Hindlimb muscle (tissue), 1 donor: ENCODE measurements at regions not wholly inside any gene's neighbourhood (a gene's known extent, or its start where the extent isn't known, plus 50 kb on each side); places are given as distances from the start of the nearest gene placed in this dataset.
"Not testable (repeated sequence)": the region's sequence is repeated elsewhere in the genome, so short reads cannot be mapped to it uniquely, and the experiment has no call there.

ENCODE experiments used
- DNase-seq: peaks from one replicate; pipeline ENCODE4 v3.0.0-alpha.2; 2013

DNA sequence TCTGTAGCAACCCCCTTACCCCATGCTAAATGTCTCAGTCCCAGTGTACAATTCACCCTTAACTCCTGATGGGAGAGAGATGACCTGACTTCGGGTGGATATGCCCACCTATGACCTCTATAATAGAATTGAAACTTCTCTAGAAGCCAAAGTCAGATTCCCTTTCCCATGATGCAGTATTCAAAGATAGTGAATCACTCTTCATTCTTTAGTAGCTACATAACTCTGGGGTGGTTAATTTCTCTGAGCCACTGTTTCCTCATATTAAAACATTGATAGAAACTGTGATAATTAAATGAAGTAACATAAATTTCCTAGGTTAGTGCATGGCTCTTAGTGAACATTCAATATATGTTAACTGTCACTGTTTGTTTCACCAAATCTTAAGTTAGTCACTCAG is 500.4 kb downstream of the COL12A1 start:
- DNase-seq: no peak

DNA sequence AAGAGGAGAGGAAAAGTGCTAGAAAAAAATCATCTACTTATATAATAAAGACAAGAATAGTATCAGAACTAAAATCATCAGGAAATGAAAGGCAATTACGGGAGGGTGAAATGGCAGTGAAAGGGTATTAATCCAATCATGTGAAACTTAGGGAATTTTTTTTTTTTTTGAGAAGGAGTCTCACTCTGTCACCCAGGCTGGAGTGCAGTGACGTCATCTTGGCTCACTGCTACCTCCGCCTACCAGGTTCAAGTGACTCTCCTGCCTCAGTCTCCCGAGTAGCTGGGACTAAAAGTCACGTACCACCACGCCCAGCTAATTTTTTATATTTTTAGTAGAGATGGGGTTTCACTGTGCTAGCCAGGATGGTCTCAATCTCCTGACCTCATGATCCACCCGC is 501.3 kb downstream of the COL12A1 start:
- not testable (repeated sequence) for DNase-seq

DNA sequence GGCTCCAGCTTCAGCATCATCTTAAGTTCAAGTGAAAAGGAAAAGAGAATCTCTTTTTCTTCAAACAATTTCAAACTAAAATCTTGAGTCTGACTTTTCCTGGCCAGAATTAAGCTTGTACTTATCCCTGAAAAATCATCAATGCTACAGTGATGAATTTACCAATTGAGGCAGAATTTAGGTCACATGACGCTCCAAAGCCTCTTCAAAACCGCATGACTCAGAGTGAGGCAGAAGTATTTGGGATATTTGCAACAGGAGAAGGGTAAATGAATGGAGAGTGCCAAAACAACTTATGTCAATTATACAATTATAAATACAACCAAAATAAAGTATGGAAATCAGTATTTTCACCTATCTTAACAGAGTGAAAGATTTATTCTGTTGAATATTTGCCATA is 515.5 kb downstream of the COL12A1 start:
- peak; percentile 14 for DNase-seq

DNA sequence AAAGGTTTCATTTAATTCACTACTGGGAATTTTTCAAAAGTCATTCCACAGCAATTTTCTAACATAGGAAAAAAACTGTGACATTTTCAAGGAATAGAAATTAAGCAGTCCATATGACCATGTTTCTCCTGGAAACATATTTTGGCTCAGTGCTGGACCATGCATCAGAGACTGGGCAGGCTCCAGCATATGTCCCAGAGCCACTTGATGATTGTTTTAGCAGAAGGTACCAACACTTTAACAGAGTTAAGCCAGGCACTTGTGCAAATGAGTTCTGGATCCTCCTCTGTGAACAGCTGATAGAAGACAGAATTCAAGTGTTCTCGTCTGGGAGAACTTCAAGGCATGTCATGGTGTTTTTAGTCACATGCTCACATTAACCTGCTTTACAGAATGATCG is 516.3 kb downstream of the COL12A1 start:
- peak; percentile 77 for DNase-seq

DNA sequence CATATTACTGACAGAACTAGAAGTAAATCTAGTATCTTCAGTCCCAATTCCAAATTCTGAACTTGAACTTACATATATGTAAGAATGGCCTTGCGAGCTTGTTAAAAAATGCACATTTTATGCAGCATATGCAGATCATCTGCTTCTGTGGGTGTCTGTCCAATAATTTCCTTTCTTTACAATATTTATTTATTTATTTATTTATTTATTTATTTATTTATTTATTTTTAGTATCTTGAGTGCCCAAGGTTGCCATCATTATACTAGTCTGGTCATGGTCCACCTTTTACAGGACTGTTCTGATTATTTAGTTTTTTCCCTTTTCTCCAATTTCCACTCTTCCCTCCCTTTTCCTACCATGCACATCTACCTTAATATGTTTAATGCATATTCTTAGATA is 528.4 kb downstream of the COL12A1 start:
- no peak for DNase-seq

DNA sequence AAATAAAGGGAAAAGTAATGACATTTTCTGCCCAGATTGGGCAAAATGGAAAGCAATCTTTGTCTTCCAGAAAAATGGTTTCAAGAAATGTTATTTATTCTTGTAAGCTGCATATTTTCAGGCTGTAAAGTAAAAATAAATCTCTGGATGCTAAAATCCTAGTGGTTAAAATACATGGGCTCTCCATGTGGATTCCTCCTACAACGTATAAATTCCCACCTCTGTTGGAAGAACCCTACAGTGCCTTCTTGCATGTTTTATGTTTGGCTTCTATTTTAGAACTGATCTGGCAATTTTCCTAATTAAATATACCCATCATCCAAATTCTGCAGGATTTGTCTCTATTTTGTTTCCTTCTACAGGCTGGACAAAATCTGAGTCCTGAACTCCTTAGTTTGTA is 528.9 kb downstream of the COL12A1 start:
- DNase-seq: no peak

DNA sequence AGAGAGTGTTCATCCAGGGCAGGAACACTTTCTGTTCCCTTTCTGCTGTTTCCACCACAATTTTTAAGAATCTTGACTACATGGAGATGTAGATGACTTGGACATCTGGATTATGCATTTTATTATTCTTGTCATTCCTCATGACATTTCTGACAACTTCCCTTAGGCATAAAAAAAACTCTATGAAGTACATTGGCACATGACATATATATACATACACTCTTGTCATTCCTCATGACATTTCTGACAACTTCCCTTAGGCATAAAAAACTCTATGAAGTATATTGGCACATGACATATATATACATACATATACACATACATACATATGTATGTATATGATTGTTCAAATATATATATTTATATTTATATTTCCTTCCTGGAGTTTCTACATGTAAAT is 531.5 kb downstream of the COL12A1 start:
- no peak for DNase-seq

DNA sequence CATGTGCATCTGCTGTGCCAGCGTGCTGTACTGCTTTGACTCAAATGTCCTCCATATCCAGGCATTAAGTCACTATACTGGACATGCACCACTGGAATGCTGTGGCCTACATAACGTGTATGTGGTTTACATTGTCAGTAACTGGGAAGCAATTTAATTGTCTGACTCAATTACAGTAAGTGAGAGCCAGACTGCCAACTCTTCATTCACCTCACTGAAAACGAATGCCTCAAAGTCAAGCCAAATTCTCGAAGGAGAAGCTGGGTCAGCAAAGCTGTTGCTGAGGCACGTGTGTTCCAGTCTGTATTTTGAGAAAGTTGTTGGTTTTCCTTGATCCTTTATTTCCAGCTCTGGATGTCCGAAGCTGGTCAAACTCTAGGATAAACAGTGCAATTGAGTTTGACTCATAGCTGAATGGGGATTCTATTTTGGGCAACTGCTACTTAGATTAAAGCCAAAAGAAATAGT is 534.3 kb downstream of the COL12A1 start:
- no peak for DNase-seq

DNA sequence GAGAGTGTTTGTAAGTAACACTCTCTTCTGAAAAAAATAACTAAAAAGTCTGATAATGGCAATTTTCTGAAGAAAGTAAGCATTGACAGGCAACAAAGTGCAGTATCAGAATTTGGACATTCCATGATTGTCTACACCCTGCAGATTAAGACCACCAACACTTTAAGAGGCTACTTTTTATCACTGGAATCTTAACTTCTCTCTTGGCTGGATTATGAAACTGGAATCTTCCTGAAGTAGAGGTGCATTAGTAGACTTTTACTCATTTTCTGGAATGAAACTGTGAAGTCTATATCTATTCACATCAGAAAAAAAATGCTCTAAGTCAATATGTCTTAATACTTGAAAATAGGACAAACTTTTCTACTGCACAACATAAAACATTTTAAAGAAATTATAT is 547.5 kb downstream of the COL12A1 start:
- DNase-seq: no peak

DNA sequence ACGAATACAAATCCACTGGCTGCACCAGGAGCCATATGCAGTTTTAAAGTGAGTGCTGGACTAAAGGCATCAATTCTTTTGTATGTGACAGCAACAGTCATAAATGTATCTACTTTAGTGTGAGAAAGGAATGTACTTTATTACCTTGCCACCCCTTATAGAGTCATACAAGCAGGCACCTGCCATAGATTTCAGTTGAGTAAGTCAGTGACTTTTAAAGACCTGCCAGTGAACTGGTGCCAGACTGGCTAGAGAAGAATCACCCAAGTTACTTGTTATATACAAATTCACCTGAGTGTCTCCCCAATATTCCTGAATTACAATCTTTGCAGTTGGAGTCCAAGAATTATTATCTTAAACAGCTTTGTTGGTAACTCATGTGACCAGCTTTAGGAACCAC is 547.9 kb downstream of the COL12A1 start:
- DNase-seq: no peak

DNA sequence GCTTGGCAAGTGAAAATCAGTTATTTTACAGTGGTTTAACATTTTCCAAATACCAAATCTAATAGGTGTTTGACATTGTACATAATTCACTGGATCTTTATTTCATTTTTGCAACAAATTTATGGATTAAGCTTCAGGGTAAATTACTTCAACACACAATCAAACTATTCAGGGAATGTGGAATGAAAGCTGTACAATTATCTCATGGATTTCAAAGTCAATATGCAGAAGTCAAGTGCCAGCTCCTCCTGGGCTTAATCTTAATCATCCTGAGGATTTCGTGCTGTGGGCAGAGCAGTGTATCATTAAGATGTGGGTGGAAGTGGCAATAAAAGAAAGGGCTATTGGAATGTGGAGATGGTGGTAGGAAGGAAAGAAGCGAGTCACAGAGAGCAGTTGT is 548.8 kb downstream of the COL12A1 start:
- DNase-seq: no peak

DNA sequence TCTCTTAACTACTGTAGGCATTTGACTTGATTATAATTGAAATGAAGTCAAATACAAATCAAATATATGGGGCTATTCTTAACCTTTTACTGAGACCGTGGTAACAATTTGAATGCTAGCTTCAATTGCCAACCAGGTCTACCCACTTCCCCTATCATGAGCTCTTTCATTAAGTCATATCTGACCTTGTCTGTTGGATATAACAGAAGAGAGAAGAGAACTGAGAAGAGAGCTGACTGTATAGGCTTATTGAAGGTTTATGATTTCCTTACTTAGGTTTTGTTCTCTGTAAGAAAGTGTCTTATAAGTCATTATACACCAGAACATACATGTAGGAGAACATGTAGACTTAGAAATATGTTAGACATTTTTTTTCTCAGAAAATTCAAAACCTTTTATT is 549.4 kb downstream of the COL12A1 start:
- DNase-seq: no peak

DNA sequence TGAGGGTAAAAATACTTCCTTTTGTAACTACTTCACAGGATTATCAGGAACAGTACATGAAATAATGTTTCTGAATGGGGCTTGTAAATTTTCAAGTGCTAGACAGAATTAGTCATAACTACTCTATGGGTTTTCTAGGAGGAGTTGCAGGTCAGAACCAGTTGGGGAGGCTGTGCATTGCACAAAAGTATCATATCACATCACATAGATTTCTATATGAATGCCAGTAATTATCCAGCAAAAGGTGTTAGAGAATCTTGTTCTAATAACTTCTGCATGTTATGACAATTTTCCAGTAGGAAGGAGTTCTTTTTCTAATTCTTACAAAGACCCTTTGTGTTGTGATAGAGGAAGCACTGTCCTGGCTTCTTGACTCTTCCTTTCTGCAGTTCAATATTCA is 551.6 kb downstream of the COL12A1 start:
- DNase-seq: no peak

DNA sequence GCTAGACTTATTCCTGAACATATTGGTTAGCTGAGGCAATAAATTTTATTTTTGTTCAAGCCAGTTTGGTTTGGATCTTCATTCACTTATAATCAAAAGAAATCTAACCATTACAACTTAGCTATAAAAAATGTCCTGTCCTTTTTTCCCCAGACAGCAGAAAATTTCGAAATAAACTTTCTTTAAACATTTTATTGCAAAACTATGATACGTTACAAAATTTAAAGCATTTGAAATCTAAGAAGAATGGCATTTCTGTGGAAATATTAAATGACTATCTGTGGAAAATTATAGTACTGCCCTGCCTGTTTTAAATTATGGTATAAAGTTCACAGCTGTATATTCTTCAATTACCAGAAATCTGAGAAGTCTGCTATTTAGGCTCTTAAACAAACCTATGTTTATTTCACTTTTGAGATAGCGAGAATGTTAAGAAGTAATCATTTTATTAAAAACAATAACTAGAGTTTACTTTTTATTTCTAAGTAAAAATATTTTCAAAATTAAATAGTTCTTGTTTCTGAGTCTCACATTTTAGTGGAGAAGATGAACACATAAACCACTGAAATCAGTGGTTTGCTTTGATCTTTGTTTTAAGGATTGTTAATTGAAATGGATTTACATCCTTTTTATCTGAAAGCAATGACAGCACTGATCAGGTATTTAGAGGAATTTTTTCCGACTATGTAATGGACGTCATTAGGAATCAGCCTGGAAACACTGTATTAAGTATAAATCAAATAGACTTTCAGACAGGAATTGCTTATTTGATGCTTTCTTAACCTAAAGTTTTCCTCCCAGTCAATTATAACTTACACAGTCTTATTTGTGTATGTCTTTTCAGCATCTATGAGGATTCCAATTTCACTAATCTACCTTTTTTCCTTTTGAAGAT is 553.7 kb downstream of the COL12A1 start:
- DNase-seq: no peak

DNA sequence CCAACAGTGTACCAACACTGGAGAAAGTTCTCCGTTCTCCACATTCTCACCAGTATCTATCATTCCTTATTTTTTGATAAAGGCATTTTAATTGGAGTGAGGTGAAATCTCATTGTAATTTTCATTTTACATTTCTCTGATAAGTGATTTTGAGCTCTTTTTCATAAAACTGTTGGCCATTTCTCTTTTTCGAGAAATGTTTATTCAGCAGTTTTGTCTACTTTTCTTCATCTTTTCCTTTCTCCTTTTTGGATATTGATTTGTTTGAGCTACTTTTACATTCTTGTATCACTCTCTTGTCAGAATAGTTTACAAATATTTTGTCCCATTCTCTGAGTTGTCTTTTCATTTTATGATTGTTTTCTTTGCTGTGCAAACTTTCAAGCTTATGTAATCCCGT is 555.2 kb downstream of the COL12A1 start:
- DNase-seq: no peak

DNA sequence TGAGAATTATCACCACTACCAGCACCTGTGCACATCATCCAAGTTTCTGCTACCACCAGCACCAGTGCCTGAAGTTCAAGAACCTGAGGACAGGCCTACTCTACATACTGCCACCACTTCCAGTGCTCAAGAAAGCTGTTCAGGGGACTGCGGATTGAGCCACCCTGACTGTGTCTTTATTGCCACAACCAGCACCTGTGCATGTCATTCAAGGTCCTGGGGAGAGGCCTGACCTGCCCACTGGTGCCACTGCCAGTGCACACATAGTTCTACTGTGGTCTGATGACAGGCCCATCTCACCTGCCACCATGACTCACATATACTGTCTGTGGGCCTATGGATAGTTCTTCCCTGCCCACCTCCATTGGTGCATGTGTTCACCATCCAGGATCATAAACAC is 559.4 kb downstream of the COL12A1 start:
- DNase-seq: no peak

DNA sequence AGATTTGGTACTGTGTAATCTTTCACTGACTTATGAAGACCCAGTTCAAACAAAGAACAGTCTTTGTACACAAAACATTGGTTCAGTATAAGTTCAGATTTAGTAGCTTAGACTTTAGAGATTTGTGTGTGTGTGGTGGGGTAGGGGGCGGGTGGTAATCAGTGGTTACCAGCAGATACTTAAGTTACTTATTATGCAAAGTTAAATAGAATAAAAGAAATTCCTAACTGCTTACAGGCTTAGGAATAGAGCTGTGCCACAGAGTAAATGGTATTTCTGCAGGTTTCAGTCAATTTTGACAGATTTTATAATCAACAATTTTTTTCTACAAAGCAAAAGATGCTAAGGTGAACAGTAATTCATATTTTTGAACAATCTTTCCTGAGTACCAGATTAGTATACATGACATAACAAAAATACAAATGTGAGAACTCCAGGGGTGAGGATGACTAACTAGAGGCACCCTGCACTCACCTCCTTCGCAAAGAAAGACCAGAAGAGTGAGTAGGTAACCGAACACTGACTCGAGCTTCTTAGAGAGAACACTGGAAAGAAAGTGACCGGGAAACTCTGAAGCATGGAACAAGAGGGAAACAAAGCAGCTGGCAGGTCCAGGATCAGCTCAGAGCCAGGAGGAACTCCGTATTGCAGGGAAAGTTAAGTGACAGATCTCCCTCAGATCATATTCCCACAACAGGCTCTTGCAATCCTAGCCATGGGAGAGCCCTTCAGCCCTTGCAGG is 560.6 kb downstream of the COL12A1 start:
- DNase-seq: no peak

DNA sequence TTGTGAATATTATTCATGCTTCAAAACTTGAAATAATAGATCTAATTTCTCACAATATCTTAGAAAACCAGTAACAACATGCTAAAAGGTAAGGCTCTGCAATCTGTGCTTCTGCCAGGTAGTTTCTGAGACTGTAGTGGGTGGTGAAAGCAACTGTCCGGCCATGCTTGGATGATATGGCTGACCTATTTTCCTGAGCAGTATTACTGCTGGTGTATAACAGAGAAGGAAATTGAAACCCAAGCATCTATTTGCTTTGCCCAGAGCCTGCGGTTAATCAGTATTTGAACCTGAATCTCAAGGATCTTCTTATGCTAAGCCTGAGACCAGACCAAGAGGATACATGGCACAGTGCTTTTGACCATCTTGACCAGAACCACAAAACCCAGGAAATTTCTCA is 563.8 kb downstream of the COL12A1 start:
- DNase-seq: no peak

DNA sequence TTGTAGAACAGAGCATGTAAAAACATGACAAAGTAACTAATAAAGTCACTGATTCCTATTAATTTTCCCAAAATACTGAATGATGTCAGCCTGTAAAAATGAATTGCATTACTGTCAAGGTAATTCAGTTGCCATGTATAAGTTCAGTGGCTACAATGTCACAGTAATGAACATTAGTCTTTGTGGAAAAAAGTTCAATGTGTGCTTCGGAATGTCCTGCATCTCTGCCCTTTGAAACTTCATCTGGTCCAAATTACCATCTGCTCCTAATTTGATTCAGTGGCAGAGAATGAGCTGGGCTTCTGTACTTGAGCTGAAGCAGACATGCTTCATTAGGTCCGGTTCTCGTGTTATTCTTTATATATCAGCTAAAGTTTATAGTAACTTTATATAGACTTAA is 567.4 kb downstream of the COL12A1 start:
- no peak for DNase-seq

DNA sequence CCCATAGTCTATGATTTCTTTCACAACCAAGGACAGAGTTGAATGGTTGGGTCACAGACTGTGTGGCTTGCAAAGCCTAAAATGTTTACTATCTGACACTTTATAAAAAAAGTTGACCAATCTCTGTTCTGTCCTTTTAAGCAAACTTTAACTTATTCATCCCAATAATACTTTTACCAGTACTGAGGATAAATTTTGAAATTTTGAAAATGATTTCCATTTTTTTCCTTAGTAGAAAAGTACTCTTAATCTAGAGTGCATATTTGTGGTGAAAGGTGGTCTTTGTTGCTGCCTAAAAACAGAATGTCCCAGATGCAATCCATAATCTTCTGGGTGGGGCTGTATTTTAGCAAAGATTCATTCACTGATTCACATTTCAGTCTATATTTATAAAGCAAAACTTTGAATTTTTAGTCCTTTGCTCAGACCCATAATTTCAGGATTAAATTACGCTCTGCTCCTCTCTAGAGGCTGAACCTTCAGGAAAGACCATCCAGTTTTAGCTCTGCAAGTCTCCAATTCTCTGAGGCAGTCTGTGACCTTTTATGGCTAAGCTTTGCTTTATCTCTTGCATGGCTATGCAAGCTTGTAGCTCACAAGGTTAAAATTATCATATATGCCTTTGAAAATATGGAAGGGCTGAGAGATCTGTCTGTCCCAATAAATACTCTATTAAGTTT is 573.5 kb downstream of the COL12A1 start:
- no peak for DNase-seq

DNA sequence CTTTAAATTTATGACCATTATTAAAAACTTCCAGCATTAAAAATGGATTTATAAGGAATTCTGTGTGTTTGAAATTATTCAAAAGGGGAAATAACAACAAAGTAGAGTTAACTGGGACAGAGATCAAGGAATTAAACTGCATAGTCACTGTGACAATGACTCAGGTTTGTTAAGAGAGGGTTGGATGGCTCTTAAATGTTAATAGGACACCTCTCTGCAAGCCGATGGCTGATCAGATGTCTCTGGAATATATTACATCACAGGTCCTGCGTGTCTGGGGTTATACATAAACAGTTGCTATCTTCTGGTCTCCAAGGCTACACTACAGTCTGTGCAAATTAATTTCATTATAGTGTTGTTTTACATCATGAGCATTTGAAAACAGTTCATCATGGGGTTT is 574.3 kb downstream of the COL12A1 start:
- DNase-seq: no peak

DNA sequence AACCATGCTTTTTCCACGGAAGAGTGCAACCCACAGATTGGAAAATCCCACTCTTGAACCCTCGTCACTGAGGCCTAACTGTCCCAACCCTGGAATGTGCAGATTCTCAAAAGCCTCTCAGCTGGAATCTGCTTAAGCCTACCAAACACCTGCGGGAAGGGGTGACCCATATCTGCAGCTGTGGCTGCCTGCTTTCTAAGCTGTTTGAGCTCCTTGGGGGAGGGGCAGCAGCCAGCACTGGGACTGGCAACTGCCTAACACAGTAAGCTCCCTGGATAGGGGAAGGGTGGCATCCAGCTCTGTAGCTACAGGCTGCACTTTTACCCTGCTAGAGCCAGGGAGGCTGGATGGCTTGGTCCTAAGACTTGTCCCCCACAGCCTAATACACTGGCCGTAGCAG is 579.6 kb downstream of the COL12A1 start:
- no peak for DNase-seq

DNA sequence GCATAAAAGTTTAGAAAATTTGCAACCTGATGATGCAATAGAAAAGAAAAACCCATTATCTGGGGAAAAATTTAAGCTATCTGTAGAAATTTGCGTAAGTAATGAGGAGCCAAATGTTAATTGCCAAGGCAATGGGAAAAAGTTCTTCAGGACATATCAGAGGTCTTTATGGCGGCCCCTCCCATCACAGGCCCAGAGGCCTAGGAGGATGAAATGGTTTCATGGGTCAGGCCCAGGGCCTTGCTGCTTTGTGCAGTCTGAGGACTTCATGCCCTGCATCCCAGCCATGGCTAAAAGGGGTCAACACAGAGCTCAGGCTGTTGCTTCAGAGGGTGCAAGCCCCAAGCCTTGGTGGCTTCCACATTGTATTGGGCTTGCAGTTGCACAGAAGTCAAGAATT is 582.8 kb downstream of the COL12A1 start:
- no peak for DNase-seq
